HG02885 (cell line): ENCODE measurements at regions not wholly inside any gene's neighbourhood (a gene's known extent, or its start where the extent isn't known, plus 50 kb on each side); places are given as distances from the start of the nearest gene placed in this dataset.
"Not testable (repeated sequence)": the region's sequence is repeated elsewhere in the genome, so short reads cannot be mapped to it uniquely, and the experiment has no call there.

Experiments used
- ATAC-seq: cut with Tn5 transposase; IDR thresholded peaks from one replicate; pipeline ENCODE4 v1.9.1; 2021; ENCODE audit warnings: mild to moderate bottlenecking; ENCODE audit not compliant: unreplicated experiment, poor library complexity

GRCh38 chr15:96966554-96966953 lies 636.1 kb downstream of the NR2F2 start:
- ATAC-seq: no peak

- no peak for ATAC-seq
These were observed 639.5 kb downstream of the NR2F2 start for GRCh38 chr15:96969732-96970710.

GRCh38 chr15:96972201-96972600 lies 641.7 kb downstream of the NR2F2 start:
- no peak for ATAC-seq

- ATAC-seq: no peak
These were observed 644.3 kb downstream of the NR2F2 start for GRCh38 chr15:96974761-96975160.

- no peak for ATAC-seq
These were observed 647.4 kb downstream of the NR2F2 start for GRCh38 chr15:96977886-96978285.

GRCh38 chr15:96978937-96979473 lies 648.5 kb downstream of the NR2F2 start:
- ATAC-seq: no peak

GRCh38 chr15:96984121-96984671 lies 653.7 kb downstream of the NR2F2 start:
- not testable (repeated sequence) for ATAC-seq

- ATAC-seq: no peak
These were observed 662.3 kb downstream of the NR2F2 start for GRCh38 chr15:96992817-96993216.

GRCh38 chr15:96997538-96997937 lies 667.0 kb downstream of the NR2F2 start:
- no peak for ATAC-seq

- no peak for ATAC-seq
These were observed 678.5 kb downstream of the NR2F2 start for GRCh38 chr15:97009031-97009431.

- no peak for ATAC-seq
These were observed 682.5 kb downstream of the NR2F2 start for GRCh38 chr15:97012986-97013385.

- no peak for ATAC-seq
These were observed 683.0 kb downstream of the NR2F2 start for GRCh38 chr15:97013491-97013890.

GRCh38 chr15:97014001-97014400 lies 683.5 kb downstream of the NR2F2 start:
- no peak for ATAC-seq

GRCh38 chr15:97023488-97023844 lies 693.0 kb downstream of the NR2F2 start:
- no peak for ATAC-seq

GRCh38 chr15:97026781-97027180 lies 696.3 kb downstream of the NR2F2 start:
- no peak for ATAC-seq

GRCh38 chr15:97027772-97028171 lies 697.3 kb downstream of the NR2F2 start:
- ATAC-seq: no peak

GRCh38 chr15:97030251-97030650 lies 699.8 kb downstream of the NR2F2 start:
- no peak for ATAC-seq

GRCh38 chr15:97036301-97036700 lies 705.8 kb downstream of the NR2F2 start:
- no peak for ATAC-seq

GRCh38 chr15:97037080-97037479 lies 706.6 kb downstream of the NR2F2 start:
- ATAC-seq: no peak

- no peak for ATAC-seq
These were observed 715.3 kb downstream of the NR2F2 start for GRCh38 chr15:97045666-97046421.

GRCh38 chr15:97052513-97052912 lies 722.0 kb downstream of the NR2F2 start:
- no peak for ATAC-seq
